ENCODE measurements at regions not wholly inside any gene's neighbourhood (a gene's known extent, or its start where the extent isn't known, plus 50 kb on each side); places are given as distances from the start of the nearest gene placed in this dataset.
"Not testable (repeated sequence)": the region's sequence is repeated elsewhere in the genome, so short reads cannot be mapped to it uniquely, and the experiment has no call there.

DNA sequence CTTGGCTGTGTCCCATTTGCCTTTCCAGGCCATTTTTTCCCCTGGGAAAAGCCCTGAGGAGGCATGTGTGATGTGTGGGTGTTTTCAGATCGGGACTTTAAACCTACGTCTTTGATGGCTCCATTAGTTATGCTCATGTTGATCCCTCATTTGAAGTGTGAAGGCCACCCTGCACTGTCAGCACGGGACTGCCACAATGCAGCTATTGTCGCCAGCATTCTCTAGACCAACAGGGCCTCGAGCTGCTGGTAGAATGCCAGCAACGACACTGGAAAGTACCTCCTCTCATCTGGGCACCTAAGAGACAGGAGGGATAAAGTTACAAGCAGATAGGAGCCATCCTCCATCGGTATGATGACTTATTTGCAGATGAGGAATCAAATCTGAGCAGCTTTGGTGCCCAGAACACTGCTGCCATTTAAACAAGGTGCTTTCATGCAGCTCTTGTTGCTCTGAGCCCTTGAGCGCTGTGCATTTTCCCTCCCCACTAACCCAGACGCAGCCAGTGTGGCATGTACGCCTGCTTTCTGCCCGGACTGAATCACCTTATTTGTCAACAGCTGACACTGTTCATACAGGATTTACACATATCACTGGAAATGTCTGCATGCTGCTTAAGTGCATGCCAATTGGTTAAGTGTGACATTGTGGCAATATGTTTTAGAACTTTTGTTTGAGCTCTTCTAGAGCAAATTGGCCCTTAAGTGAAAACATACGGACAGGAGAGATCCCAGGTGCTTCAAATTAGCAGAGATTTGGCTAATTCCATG lies 175.0 kb upstream of the PITRM1 start:
- no peak for DNase-seq (ENCODE audit: low read depth)

DNA sequence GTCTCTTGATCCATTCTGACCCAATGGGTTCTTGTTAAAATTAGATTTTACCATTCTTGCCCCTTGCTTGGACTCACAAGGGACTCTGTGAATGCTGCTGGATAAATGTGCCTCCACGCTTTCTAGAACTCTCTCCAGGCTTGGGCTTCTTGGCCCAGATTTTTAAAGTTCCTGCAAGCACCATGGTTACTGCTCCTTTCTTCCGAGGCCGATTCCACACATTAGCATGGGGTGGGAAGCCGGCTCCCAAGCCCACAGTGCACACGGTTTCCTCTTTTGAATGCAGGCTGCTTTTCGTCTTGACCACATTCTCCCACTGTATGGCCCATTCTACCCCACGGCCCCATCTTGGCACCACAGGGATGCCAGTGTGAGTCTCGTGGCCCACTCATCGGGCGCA lies 174.3 kb upstream of the PITRM1 start:
- DNase-seq (ENCODE audit: low read depth), result no peak

GRCh38 chr10:3342771-3343170 lies 170.2 kb upstream of the PITRM1 start:
- no peak for DNase-seq (ENCODE audit: low read depth)

- no peak for DNase-seq (ENCODE audit: low read depth)
Measured at GRCh38 chr10:3340127-3340730, 167.6 kb upstream of the PITRM1 start.

GRCh38 chr10:3339531-3339950 lies 167.0 kb upstream of the PITRM1 start:
- no peak for DNase-seq (ENCODE audit: low read depth)

DNA sequence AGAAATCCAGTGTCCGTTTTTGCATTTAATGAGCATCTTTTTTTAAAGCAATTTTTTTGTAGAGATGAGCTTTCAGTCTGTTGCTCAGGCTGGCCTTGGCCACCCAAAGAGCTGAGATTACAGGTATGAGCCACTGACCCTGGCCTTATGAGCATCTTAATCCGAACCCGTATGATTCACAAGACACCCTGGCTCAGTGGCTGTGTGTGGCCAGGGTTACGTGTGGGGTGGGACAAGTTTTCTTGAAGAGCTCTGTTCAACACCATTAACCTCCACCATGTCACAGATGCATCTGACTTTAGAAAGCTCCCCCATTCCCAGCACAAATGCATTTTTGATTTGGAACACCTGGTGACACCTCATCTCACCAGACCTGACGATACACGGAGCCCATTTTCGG lies 166.5 kb upstream of the PITRM1 start:
- DNase-seq (ENCODE audit: low read depth), result no peak

GRCh38 chr10:3337741-3338140 lies 165.2 kb upstream of the PITRM1 start:
- no peak for DNase-seq (ENCODE audit: low read depth)

DNA sequence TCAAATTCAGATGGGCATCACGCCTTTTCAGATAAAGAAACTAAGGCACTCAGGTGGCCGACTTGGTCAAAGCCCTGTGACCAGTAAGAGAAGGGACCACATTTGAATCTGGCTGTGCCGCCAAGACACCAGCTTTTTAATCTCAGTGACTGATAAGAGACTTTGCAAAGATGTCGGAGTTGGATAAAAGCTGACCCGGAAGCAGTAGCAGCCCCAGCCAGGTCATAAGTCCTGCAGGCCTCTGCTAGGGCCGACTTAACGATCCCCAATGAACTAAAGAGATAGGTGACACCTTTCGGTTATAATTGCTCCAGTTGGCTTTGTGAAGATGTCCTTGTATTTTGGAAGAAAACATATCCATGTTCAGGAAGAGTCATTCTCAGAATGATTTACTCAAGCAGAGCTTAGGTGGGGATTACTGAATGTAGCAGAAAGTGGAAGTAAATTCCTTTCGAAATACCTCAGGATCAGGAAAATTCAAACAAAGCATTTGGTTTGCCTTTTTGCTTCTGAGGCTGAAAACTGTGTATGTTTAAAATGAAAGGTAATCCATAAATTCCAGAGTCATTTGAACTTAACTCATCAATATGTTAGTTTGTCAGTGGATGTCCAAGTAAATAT lies 164.2 kb upstream of the PITRM1 start:
- no peak for DNase-seq (ENCODE audit: low read depth)

- no peak for DNase-seq (ENCODE audit: low read depth)
Measured at GRCh38 chr10:3333426-3333825, 160.8 kb upstream of the PITRM1 start.

DNA sequence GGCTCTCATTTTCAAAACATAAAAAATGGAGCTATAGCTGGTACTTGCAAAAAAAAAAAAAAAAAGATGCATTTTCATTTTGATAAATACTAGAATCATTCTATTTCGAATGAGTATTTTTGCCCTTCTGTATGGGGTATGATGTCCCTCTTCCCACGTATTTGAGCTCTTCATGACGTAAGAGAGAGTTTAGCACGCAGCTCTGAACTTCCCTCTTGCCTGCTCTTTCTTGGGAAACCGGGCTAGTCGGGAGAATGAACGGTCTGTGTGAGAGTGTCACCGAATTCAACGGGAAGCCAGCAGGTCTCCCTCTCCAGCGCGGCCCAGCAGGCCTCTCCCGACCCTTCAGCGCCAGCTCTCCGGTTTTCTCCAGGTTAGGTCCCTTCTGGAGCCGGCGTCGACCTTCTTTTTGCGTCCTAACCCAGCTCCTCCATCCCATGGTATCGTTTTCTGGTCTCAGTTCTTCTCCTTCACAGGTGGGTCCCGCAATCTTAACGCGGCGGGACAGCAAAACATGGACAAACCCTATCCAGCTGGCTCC lies 159.2 kb upstream of the PITRM1 start:
- no peak for DNase-seq (ENCODE audit: low read depth)

DNA sequence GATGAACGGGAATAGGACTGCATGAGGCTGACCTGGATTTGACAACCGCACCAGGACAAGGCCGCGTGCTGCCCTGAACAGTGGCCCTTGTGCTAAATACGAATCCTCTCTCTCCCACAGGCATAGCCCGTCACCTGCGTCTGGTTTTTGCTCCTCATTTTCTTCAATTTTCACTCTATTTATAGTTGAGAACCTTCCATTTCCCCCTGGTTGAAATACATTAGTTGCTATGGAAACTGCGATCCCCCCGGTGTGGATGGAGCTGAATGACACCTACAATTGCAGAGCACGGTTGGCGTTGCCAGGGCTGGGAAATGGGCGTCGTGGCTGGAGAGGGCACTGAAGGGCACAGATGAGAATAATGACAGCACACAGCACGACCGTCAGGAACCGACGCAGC lies 158.6 kb upstream of the PITRM1 start:
- no peak for DNase-seq (ENCODE audit: low read depth)

DNA sequence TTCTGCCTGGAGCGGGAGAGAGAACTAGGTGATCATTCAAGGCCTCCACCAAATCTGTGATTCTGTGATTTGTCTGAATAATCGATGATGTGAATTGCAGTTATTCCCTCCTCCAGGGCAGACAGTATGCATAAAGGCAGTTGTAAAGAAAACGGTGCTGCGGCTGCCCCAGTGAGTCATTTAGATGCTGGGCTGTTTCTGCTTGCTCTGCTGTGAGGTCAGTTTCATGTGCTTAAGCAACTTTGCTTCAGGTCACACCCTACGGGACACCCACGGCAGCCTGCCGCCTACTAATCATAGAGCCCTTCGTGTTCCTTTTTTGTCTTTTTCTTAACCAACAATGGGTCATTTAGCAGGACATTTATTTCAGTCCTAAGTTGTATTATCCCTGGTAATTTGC lies 158.1 kb upstream of the PITRM1 start:
- DNase-seq (ENCODE audit: low read depth), result no peak

- DNase-seq (ENCODE audit: low read depth), result no peak
Measured at GRCh38 chr10:3325954-3326750, 153.6 kb upstream of the PITRM1 start.

- DNase-seq (ENCODE audit: low read depth), result no peak
Measured at GRCh38 chr10:3324612-3325038, 152.0 kb upstream of the PITRM1 start.

GRCh38 chr10:3323865-3324498 lies 151.4 kb upstream of the PITRM1 start:
- no peak for DNase-seq (ENCODE audit: low read depth)

GRCh38 chr10:3321123-3321522 lies 148.5 kb upstream of the PITRM1 start:
- no peak for DNase-seq (ENCODE audit: low read depth)

DNA sequence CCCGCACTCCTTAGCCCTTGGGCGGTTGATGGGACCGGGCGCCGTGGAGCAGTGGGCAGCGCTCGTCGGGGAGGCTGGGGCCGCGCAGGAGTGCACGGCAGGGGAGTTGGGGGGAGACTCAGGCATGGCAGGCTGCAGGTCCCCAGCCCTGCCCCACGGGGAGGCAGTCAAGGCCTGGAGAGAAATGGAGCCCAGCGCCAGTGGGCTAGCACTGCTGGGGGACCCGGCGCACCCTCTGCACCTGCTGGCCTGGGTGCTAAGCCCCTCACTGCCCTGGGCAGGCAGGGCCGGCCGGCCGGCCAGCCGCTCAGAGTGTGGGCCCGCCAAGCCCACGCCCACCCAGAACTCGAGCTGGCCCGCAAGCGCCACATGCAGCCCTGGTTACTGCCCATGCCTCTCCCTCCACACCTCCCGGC lies 147.2 kb upstream of the PITRM1 start:
- DNase-seq (ENCODE audit: low read depth), result no peak

GRCh38 chr10:3318480-3318807 lies 145.9 kb upstream of the PITRM1 start:
- DNase-seq (ENCODE audit: low read depth), result not testable (repeated sequence)

- DNase-seq (ENCODE audit: low read depth), result not testable (repeated sequence)
Measured at GRCh38 chr10:3317553-3318479, 145.2 kb upstream of the PITRM1 start.

GRCh38 chr10:3314445-3315085 lies 142.0 kb upstream of the PITRM1 start:
- not testable (repeated sequence) for DNase-seq (ENCODE audit: low read depth)

All from forelimb muscle (tissue), 1 donor.